GM12872 (cell line): ENCODE measurements at regions not wholly inside any gene's neighbourhood (a gene's known extent, or its start where the extent isn't known, plus 50 kb on each side); places are given as distances from the start of the nearest gene placed in this dataset.

Experiments
- CTCF ChIP-seq: IDR thresholded peaks from 3 replicates; pipeline ENCODE4 v1.5.1; 2011; ENCODE audit warnings: low read depth, mild to moderate bottlenecking, low read length, moderate library complexity; ENCODE audit not compliant: insufficient read depth

- no peak for TF ChIP-seq CTCF
Measured at GRCh38 chr18:43877616-43878321, 600.5 kb upstream of the SYT4 start.

- no peak for TF ChIP-seq CTCF
Measured at GRCh38 chr18:43879415-43879814, 602.1 kb upstream of the SYT4 start.

DNA sequence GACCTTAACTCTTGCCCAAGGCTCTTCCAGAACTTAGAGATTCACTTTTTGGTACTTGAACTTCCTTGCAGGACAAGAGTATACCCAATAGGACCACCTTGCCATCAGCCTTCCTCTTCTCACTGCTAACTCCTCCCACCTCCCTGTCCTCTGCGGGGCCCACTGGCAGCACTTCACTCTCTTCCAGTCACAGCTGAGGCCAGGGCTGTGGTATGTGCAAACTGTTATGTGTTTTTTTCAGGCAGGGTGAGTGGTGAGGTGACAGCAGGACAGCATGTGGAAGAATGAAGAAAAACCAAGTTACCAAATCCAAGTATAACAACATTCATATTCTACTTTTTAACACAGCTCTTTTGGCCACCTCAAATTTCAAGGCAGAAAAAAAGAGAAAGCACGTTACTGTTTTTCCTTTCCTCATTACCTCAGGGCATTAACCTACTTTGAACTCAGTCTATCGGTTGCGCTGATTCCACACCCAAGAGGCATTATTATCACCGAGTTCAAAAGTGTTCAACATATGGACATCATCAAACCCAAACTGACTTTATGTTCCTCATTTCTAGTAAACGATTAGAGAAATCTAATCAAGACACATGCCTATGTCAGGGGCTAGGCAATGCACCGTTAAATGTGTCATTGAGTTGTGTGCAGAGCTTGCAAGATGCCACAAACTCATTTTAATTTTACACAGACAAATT, 605.2 kb upstream of the SYT4 start:
- no peak for TF ChIP-seq CTCF

GRCh38 chr18:43883886-43884285, 606.6 kb upstream of the SYT4 start:
- no peak for TF ChIP-seq CTCF

- no peak for TF ChIP-seq CTCF
Measured at GRCh38 chr18:43886341-43886740, 609.1 kb upstream of the SYT4 start.

DNA sequence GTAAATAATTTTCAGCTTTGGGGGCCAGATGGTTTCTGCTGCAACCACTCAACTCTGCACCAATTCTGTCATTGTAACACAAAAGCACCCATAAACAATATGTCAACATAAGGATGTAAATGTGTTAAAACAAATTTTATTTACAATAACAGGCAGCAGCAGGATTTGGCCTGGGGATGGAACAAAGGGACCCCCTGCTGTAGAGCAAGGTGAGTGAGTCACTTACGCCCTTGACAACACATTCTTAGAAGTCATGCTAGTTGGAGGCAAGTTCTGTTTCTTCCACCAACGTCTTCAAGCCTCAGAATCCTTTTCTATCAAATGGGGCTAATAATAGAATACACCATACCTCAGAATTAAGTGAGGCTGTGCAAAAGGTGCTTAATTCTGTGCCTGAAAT, 610.2 kb upstream of the SYT4 start:
- no peak for TF ChIP-seq CTCF

GRCh38 chr18:43888598-43888997, 611.3 kb upstream of the SYT4 start:
- no peak for TF ChIP-seq CTCF
